HG03442 (cell line): ENCODE measurements at regions not wholly inside any gene's neighbourhood (a gene's known extent, or its start where the extent isn't known, plus 50 kb on each side); places are given as distances from the start of the nearest gene placed in this dataset.
"Not testable (repeated sequence)": the region's sequence is repeated elsewhere in the genome, so short reads cannot be mapped to it uniquely, and the experiment has no call there.

Source experiments
- ATAC-seq: cut with Tn5 transposase; IDR thresholded peaks from one replicate; pipeline ENCODE4 v1.9.1; 2021; ENCODE audit warnings: mild to moderate bottlenecking, moderate library complexity; ENCODE audit not compliant: unreplicated experiment

DNA sequence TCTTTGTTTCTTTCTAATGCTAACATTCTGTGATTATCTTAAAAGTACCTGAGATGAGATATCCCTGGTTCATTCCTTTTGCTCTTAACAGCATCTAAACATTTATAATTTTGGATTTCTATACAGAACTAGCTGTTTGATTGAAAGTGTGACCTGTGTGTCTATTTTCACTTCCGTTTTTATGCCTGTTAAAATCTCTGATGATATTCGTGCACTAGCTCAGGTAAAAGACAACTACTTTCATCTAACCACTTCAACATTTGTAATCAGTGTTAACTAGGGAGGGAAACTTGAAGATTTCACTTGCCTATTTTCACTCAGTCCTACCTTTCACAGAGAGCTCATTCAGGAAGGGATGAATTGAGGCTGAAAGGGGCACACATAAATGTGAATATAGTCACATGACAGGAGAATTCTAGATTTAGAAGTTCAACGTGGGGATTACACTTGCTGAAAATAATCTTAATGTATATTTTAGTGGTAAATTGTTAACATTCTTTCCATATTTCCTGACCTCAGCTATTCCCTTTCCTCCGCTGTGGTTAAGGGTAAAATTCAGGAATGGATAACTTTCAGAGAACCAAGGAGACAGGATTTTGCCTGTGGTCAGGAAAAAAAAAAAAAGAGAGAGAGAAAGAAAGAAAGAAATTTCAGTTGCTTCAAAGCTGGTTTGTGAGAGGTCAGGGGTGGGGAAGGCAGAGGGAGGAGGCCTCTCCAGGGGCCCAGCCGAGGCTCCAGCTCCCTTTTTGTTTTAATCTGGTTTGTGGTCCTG lies 159.8 kb upstream of the TSC22D2 start:
- no peak for ATAC-seq

GRCh38 chr3:150247441-150247840 lies 160.7 kb upstream of the TSC22D2 start:
- ATAC-seq: no peak

- no peak for ATAC-seq
These were observed 164.6 kb upstream of the TSC22D2 start for GRCh38 chr3:150243466-150243865.

DNA sequence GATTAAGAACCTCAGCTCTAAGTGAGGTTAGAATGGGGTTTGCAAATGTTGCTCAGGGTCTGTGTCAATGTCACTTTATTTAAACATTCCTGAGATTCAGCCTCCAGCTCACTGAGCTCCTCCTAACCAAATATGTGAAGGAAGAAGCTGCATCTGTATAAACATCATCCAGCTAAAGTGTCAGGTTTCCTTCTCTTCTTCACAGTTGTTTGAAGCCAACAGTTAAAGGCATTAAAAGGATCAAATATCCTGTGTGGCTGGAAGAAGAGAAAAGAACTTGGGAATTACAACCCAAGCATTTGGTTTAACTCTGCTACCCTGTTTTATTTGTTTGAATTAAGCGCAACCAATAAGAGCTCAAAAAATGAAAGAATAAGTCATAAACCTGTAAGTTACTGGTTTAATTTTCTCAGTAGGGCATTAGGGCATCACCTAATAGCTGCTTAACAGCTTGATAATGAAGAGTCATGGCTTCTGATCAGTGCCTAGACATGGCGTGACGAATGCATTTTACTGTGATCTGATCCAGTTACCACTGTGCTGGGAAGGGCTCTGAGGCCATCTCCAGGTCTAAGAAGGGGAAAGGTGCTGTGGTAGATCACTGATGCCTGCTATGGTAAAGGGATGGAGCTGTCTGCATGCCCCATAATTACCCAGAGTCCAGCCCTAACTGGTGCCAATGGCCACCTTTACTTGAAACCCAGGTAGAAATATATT lies 165.7 kb upstream of the TSC22D2 start:
- no peak for ATAC-seq

GRCh38 chr3:150240891-150241290 lies 167.2 kb upstream of the TSC22D2 start:
- ATAC-seq: no peak

- ATAC-seq: no peak
These were observed 168.3 kb upstream of the TSC22D2 start for GRCh38 chr3:150239766-150240165.

DNA sequence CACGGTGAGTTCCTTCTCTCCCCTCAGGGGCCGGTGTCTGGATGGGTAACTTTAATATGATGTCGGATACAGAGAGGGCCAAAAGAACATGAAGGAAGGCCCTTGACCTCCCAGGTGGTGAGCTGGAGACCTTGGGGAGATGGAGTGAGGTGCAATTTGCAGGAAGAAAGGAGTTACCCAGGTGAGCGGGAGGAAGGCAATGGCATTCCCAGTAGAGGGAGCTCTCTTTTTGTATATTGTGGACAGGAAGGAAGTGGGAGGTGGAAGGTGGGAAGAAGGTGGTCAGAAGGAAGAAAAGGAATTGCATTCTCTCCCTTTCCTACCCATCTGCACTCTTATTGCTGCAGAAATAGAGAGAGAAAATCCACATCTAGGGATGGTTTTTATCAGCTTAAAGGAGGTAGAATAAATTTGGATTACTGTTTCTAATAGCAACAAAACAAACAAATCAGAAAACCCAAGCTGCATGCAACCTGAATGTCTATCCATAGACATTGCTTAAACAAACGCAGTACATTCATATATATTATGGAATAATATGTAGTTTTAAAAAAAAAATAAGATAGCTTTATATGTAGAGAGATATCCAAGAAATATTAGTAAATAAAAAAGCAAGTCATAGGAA lies 169.0 kb upstream of the TSC22D2 start:
- no peak for ATAC-seq

DNA sequence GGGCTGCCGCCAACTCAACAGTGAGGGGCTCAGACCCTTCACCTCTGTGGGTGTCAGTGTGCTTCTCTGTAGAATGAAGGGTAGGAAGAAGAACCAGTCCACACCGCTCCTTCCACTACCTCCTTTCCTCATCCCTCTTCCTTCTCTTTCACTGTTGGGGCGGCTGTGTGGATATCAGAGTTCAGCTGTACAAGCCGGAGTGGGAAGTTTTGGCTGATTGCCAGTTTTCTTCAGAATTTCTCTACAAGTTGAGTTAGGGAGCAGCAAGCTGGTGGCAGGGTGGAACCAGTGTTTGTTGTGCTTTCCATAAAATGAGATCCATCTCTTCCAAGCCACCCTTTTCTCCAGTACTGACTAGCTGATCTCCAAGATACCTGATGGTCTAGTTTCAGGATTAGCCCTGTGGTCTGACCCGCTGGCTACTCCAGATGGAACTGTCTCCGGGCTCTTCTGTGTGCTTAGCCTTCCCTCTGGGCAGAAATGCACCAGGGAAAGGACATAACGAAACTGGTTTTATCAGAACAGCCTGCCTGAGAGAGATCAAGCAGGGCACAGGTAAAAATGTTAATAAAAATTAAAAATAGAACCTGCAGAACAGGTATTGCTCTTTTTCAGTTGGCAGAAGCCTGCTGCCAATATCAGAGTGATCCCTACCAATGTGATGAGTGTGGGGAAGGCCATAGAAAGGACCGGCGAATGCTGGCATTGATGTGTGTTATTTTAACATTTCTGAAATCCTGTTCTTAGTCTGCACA lies 169.9 kb upstream of the TSC22D2 start:
- ATAC-seq: no peak

GRCh38 chr3:150237490-150237889 lies 170.6 kb upstream of the TSC22D2 start:
- no peak for ATAC-seq

DNA sequence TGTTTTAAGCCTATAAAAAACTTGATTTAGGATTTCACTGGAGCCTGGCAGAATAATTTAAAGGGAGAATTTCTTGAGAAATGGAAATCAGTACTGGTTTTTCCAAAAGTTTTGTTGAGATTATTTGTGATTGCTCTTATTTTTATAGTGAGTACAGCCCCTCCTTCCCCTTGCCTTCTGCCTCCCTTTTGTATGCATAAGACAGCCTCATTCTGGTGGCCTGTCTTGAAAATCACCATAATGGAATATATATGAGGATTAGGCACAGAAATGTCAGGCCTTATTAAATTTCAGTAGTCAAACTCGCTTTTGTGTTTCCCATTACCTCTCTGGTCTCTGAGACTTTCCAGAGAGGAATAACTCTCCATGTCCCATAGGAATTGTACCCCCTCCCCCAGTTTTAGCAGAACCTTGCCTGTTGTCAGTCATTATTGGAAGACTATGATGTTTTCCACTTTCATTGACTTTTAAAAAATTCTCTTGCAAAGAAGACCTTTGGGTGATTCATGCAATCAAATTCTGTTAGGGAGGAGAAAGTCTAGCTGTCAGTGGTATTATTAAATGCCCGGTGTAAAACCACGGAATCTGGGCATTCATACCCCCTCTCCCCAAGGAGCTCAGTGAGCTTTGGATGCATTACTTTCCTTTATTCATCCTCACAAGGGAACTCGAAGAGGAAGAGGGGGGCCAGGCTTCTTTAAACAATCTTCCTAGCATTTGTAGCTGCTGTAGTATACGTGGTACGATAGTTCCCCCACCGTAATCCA lies 171.6 kb upstream of the TSC22D2 start:
- ATAC-seq: no peak

GRCh38 chr3:150235799-150236198 lies 172.3 kb upstream of the TSC22D2 start:
- ATAC-seq: no peak

DNA sequence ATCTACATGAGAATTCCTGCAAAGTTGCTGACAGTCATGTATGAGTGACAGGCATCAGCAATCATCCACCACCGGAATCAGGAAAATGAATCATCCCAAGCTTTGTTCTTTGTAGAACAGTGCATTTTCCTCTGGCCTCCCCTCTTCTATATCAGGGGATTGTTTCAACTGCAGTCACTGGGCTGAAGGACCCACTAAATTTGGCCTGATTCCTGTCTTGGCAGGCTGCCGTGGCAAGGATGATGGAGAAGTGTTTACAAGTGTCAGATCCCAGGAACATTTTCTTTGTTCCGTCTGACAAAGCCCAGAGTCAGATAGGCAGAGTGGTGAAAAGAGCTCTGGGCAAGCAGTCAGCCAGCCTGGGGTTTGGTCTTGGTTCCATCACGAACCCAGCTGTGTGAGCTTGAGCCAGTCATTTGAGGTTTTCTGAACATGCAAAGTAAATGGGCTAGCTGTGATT lies 175.1 kb upstream of the TSC22D2 start:
- no peak for ATAC-seq

GRCh38 chr3:150230037-150230436 lies 178.1 kb upstream of the TSC22D2 start:
- no peak for ATAC-seq

DNA sequence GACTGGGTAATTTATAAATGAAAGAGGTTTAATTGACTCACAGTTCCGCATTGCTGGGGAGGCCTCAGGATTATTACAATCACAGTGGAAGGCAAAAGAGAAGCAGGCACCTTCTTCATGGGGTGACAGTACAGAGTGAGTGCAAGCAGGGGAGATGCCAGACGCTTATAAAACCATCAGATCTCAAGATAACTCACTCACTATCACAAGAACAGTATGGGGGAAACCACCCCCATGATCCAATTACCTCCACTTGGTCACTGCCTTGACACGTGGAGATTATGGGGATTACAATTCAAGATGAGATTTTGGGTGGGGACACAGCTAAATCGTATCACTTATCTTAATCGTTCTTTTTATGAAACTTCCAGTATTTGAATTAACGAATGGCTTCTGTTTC lies 179.5 kb upstream of the TSC22D2 start:
- ATAC-seq: not testable (repeated sequence)

DNA sequence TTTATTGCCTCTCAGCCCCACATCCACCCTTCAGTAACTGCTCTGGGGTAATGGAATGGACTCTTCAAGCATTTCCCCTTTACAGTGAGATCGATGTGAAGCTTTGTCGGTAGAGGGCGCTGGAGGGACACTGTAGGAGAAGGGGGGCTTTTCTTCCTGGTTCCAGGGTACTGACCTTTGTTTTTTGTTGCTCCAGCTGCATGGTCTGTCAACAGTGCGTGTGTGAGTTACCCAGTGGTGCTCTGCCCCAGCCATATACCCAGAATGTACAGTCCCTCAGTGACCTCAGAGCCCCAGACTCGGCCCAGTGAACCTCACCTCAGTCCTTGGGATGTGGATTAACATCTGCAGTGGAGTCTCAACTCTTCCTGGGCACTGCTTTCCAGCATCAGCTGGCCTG lies 180.3 kb upstream of the TSC22D2 start:
- ATAC-seq: peak; percentile 43

GRCh38 chr3:150225986-150226385 lies 182.1 kb upstream of the TSC22D2 start:
- no peak for ATAC-seq

GRCh38 chr3:150223558-150223957 lies 184.5 kb upstream of the TSC22D2 start:
- no peak for ATAC-seq

GRCh38 chr3:150222691-150223489 lies 185.2 kb upstream of the TSC22D2 start:
- ATAC-seq: no peak

DNA sequence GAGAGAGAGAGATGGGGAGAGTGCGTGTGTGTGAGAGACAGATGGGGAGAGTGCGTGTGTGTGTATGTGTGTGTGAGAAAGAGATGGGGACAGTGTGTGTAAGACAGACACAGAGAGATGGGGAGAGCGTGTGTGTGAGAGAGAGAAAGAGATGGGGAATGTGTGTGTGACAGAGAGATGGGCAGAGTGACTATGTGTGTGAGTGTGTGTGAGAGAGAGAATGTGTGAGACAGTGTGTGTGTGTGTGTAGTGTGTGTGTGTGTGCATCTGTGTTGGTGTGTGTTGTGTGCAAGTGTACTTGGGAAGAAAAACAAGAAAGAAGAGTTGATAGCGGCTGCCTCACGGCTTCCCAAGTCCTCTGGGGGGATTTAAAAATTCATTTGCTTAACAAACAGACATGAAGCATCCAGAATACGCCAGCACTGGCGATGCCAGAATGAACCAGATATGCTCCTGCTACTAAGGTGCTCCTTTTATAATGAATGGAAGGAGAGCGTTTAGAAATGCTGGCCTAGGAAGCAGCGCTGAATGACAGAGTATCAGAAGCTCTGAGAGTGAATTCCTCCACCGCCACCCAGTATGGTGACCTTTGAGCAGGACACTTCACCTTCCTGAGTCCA lies 186.1 kb upstream of the TSC22D2 start:
- no peak for ATAC-seq
